ENCODE measurements at regions not wholly inside any gene's neighbourhood (a gene's known extent, or its start where the extent isn't known, plus 50 kb on each side); places are given as distances from the start of the nearest gene placed in this dataset.
A peak's percentile ranks its signal among the peaks of the same experiment; 100 is the strongest.

DNA sequence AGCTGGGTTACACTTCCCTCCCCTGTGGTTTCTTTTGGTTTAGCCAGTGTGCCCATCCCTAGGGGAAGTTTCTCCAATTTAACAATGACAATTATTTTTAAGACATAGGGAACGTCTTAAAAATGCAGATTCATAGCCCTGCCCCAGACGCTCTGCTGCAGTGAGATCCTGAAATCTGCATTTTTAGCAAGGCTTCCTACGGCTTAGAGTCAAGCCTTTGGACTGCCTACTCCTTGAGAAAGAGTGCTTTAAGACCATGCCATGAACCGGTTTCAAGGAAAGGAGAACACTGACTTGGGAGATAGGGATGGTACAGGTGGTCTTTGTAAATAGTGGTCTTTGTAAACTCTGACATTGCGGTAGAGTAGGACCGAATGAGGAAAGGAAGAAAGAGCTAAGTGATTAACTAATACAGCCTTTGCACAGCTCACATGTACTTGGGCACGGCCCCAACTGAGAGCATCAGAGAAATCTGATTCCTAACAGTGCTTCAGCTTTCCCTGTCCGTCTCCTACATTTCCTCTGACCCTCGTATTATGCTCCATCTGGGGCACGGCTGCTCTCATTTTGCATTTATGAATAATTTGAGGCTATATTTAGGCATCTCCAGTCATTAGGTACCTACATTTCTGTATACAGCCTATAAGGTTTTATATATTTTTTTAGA lies 217.6 kb upstream of the TANK start:
- H3K27ac ChIP-seq (ENCODE audit: low read depth), result no peak overlapping the region
- no peak for TF ChIP-seq NANOG (IDR thresholded peaks at IDR 0.05; ENCODE audit: borderline replicate concordance)
- TF ChIP-seq, protein P1, sequence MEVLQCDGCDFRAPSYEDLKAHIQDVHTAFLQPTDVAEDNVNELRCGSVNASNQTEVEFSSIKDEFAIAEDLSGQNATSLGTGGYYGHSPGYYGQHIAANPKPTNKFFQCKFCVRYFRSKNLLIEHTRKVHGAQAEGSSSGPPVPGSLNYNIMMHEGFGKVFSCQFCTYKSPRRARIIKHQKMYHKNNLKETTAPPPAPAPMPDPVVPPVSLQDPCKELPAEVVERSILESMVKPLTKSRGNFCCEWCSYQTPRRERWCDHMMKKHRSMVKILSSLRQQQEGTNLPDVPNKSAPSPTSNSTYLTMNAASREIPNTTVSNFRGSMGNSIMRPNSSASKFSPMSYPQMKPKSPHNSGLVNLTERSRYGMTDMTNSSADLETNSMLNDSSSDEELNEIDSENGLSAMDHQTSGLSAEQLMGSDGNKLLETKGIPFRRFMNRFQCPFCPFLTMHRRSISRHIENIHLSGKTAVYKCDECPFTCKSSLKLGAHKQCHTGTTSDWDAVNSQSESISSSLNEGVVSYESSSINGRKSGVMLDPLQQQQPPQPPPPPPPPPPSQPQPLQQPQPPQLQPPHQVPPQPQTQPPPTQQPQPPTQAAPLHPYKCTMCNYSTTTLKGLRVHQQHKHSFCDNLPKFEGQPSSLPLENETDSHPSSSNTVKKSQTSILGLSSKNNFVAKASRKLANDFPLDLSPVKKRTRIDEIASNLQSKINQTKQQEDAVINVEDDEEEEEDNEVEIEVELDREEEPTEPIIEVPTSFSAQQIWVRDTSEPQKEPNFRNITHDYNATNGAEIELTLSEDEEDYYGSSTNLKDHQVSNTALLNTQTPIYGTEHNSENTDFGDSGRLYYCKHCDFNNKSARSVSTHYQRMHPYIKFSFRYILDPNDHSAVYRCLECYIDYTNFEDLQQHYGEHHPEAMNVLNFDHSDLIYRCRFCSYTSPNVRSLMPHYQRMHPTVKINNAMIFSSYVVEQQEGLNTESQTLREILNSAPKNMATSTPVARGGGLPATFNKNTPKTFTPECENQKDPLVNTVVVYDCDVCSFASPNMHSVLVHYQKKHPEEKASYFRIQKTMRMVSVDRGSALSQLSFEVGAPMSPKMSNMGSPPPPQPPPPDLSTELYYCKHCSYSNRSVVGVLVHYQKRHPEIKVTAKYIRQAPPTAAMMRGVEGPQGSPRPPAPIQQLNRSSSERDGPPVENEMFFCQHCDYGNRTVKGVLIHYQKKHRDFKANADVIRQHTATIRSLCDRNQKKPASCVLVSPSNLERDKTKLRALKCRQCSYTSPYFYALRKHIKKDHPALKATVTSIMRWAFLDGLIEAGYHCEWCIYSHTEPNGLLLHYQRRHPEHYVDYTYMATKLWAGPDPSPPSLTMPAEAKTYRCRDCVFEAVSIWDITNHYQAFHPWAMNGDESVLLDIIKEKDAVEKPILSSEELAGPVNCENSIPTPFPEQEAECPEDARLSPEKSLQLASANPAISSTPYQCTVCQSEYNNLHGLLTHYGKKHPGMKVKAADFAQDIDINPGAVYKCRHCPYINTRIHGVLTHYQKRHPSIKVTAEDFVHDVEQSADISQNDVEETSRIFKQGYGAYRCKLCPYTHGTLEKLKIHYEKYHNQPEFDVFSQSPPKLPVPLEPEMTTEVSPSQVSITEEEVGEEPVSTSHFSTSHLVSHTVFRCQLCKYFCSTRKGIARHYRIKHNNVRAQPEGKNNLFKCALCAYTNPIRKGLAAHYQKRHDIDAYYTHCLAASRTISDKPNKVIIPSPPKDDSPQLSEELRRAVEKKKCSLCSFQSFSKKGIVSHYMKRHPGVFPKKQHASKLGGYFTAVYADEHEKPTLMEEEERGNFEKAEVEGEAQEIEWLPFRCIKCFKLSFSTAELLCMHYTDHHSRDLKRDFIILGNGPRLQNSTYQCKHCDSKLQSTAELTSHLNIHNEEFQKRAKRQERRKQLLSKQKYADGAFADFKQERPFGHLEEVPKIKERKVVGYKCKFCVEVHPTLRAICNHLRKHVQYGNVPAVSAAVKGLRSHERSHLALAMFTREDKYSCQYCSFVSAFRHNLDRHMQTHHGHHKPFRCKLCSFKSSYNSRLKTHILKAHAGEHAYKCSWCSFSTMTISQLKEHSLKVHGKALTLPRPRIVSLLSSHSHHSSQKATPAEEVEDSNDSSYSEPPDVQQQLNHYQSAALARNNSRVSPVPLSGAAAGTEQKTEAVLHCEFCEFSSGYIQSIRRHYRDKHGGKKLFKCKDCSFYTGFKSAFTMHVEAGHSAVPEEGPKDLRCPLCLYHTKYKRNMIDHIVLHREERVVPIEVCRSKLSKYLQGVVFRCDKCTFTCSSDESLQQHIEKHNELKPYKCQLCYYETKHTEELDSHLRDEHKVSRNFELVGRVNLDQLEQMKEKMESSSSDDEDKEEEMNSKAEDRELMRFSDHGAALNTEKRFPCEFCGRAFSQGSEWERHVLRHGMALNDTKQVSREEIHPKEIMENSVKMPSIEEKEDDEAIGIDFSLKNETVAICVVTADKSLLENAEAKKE (CRISPR knock-in tag; IDR thresholded peaks at IDR 0.05), result no peak
- TF ChIP-seq, protein P2, sequence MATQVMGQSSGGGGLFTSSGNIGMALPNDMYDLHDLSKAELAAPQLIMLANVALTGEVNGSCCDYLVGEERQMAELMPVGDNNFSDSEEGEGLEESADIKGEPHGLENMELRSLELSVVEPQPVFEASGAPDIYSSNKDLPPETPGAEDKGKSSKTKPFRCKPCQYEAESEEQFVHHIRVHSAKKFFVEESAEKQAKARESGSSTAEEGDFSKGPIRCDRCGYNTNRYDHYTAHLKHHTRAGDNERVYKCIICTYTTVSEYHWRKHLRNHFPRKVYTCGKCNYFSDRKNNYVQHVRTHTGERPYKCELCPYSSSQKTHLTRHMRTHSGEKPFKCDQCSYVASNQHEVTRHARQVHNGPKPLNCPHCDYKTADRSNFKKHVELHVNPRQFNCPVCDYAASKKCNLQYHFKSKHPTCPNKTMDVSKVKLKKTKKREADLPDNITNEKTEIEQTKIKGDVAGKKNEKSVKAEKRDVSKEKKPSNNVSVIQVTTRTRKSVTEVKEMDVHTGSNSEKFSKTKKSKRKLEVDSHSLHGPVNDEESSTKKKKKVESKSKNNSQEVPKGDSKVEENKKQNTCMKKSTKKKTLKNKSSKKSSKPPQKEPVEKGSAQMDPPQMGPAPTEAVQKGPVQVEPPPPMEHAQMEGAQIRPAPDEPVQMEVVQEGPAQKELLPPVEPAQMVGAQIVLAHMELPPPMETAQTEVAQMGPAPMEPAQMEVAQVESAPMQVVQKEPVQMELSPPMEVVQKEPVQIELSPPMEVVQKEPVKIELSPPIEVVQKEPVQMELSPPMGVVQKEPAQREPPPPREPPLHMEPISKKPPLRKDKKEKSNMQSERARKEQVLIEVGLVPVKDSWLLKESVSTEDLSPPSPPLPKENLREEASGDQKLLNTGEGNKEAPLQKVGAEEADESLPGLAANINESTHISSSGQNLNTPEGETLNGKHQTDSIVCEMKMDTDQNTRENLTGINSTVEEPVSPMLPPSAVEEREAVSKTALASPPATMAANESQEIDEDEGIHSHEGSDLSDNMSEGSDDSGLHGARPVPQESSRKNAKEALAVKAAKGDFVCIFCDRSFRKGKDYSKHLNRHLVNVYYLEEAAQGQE (IDR thresholded peaks at IDR 0.05; ENCODE audit: unreplicated experiment), result no peak
- DNase-seq (ENCODE audit: low spot score) (peak; percentile 15), ATAC-seq (peak; percentile 63)
- peaks cover 28% of the 10 kb centered on the region for H3K4me1 Mint-ChIP-seq
- peak overlapping the region; percentile 9; the same call in 1 of the 2 replicates for H3K4me2 ChIP-seq
- H4K20me1 ChIP-seq (replicated peaks; ENCODE audit: insufficient read depth), result no peaks in the 10 kb centered on the region
- H3K79me2 ChIP-seq (replicated peaks; ENCODE audit: insufficient read depth), result no peaks in the 10 kb centered on the region
- H3K4me1 ChIP-seq (ENCODE audit: insufficient read depth), result peaks cover 27% of the 10 kb centered on the region
- no peaks in the 10 kb centered on the region for H3F3A ChIP-seq (replicated peaks; ENCODE audit: low read depth)
- no peak overlapping the region for H3K27ac Mint-ChIP-seq
- peaks cover 4% of the 10 kb centered on the region for H3K27me3 Mint-ChIP-seq (ENCODE audit: insufficient read depth, low read depth, poor library complexity)
- no peaks in the 10 kb centered on the region for H3K36me3 ChIP-seq (ENCODE audit: insufficient read depth)
- peak overlapping the region; percentile 79; the same call in 1 of the 2 replicates for H2AFZ ChIP-seq
- no peaks in the 10 kb centered on the region for H3K27me3 ChIP-seq (ENCODE audit: insufficient read depth)
- no peak overlapping the region for H3K4me3 ChIP-seq
- no peaks in the 10 kb centered on the region; the same call in 2 of the 3 replicates for H3K36me3 Mint-ChIP-seq (ENCODE audit: low read depth)
- peaks cover 18% of the 10 kb centered on the region; the same call in 1 of the 2 replicates for H3K9me2 ChIP-seq (ENCODE audit: insufficient read depth)
- no peak overlapping the region for H3K4me3 Mint-ChIP-seq
- H3K9me3 Mint-ChIP-seq, result peaks cover 2% of the 10 kb centered on the region; the same call in 1 of the 3 replicates
